Thyroid gland (tissue), 4 donors: ENCODE measurements at regions not wholly inside any gene's neighbourhood (a gene's known extent, or its start where the extent isn't known, plus 50 kb on each side); places are given as distances from the start of the nearest gene placed in this dataset.

Experiments used
- DNase-seq, 2 donors: peaks; one replicate each; pipeline ENCODE4 v3.0.0-alpha.2; 2019
- H3K27ac ChIP-seq, 3 donors: fragments of 200-600 bp; sonication (generic); 1 replicate in 2 of 3; 2 replicates in 1 of 3; pipeline ENCODE4 v1.5.1; 2016 to 2019; ENCODE audit warnings: mild to moderate bottlenecking in 1 of 3, moderate library complexity in 1 of 3
- H3K27me3 ChIP-seq: fragments of 200-600 bp; sonication (generic); one replicate; pipeline ENCODE4 v1.5.1; 2019
- H3K36me3 ChIP-seq, 2 donors: fragments of 200-600 bp; sonication (generic); one replicate each; pipeline ENCODE4 v1.5.1; 2016 to 2019
- H3K4me1 ChIP-seq, 2 donors: fragments of 200-600 bp; sonication (generic); one replicate each; pipeline ENCODE4 v1.5.1; 2017 to 2019
- H3K4me3 ChIP-seq, 3 donors: fragments of 200-600 bp; sonication (generic); replicated peaks in 1 of 3; 1 replicate in 2 of 3; 2 replicates in 1 of 3; pipeline ENCODE4 v1.5.1; 2016; ENCODE audit warnings: mild to moderate bottlenecking in 1 of 3
- H3K9me3 ChIP-seq: fragments of 200-600 bp; sonication (generic); one replicate; pipeline ENCODE4 v1.5.1; 2017
- CTCF ChIP-seq, 6 experiments: fragments of 200-600 bp in 3 of 6; fragments of 450-650 bp in 3 of 6; sonication (generic) in 3 of 6; IDR thresholded peaks; one replicate each; pipeline ENCODE4 v1.5.1; 2016 to 2019; ENCODE audit warnings: antibody characterized with exemption in 6 of 6, mild to moderate bottlenecking in 2 of 6, inconsistent platforms in 1 of 6, moderate library complexity in 1 of 6
- POLR2A ChIP-seq, 2 donors: fragments of 450-650 bp; IDR thresholded peaks; one replicate each; pipeline ENCODE4 v1.6.1; 2017; ENCODE audit warnings: antibody characterized with exemption in 2 of 2, mild to moderate bottlenecking in 2 of 2, moderate library complexity in 1 of 2
- WGBS, 2 donors: methylation state at CpG; one replicate each; pipeline ENCODE4 v1.1.5; 2017; 5-methylcytosine and 5-hydroxymethylcytosine counted together
- intact Hi-C: fragments of 100-400 bp; cut with DNase I; formaldehyde crosslinking; loops from one replicate; pipeline ENCODE4 v1.15.1; 2023

GRCh38 chr11:106353031-106353430 is 275.6 kb downstream of the AASDHPPT start:
- intact Hi-C loops = no loop called here
- Histone ChIP-seq H3K4me3 (no peak overlapping the region), H3K4me1 (no peaks in the 10 kb centered on the region), H3K9me3 (no peaks in the 10 kb centered on the region), H3K36me3 (no peaks in the 10 kb centered on the region), H3K27ac (no peak overlapping the region), H3K27me3 (no peaks in the 10 kb centered on the region)
- DNase-seq = no peak
- no peak for TF ChIP-seq POLR2A (IDR thresholded peaks at IDR 0.05)
- no peak for TF ChIP-seq CTCF (IDR thresholded peaks at IDR 0.05)
- WGBS, 2 donors = 89 to 90% methylated on average over 2 of the region's 2 CpGs

- no peak overlapping the region for H3K4me3 ChIP-seq
- H3K36me3 ChIP-seq = no peaks in the 10 kb centered on the region
- H3K27me3 ChIP-seq = no peaks in the 10 kb centered on the region
- no peaks in the 10 kb centered on the region for H3K4me1 ChIP-seq
- no peak for DNase-seq
- H3K27ac ChIP-seq = no peak overlapping the region
- 53 to 56% methylated on average over 2 of the region's 2 CpGs for WGBS, 2 donors
- intact Hi-C loops = no loop called here
- TF ChIP-seq CTCF (IDR thresholded peaks at IDR 0.05) = no peak
- TF ChIP-seq POLR2A (IDR thresholded peaks at IDR 0.05) = no peak
- H3K9me3 ChIP-seq = no peaks in the 10 kb centered on the region
Observed at GRCh38 chr11:106369224-106369623, 291.8 kb downstream of the AASDHPPT start.

- H3K9me3 ChIP-seq = no peaks in the 10 kb centered on the region
- TF ChIP-seq CTCF (IDR thresholded peaks at IDR 0.05) (no peak), POLR2A (IDR thresholded peaks at IDR 0.05) (no peak)
- H3K36me3 ChIP-seq = no peaks in the 10 kb centered on the region
- H3K4me1 ChIP-seq = no peaks in the 10 kb centered on the region
- no peak for DNase-seq
- H3K27ac ChIP-seq = no peak overlapping the region
- WGBS, 2 donors = 68 to 80% methylated on average over 3 of the region's 3 CpGs
- intact Hi-C loops = no loop called here
- H3K27me3 ChIP-seq = no peaks in the 10 kb centered on the region
- H3K4me3 ChIP-seq = no peak overlapping the region
Observed at GRCh38 chr11:106378513-106379179, 301.2 kb downstream of the AASDHPPT start.

- intact Hi-C loops = no loop called here
- H3K4me1 ChIP-seq = no peaks in the 10 kb centered on the region
- TF ChIP-seq CTCF (IDR thresholded peaks at IDR 0.05) (no peak), POLR2A (IDR thresholded peaks at IDR 0.05) (no peak)
- H3K9me3 ChIP-seq = no peaks in the 10 kb centered on the region
- no peaks in the 10 kb centered on the region for H3K36me3 ChIP-seq
- DNase-seq = no peak
- 59 to 65% methylated on average over 2 of the region's 2 CpGs for WGBS, 2 donors
- H3K27ac ChIP-seq = no peak overlapping the region
- no peak overlapping the region for H3K4me3 ChIP-seq
- no peaks in the 10 kb centered on the region for H3K27me3 ChIP-seq
Observed at GRCh38 chr11:106379265-106379664, 301.8 kb downstream of the AASDHPPT start.

- 40 to 55% methylated on average over 1 of the region's 1 CpG for WGBS, 2 donors
- H3K27ac ChIP-seq = no peak overlapping the region
Observed at GRCh38 chr11:106379712-106380111, 302.2 kb downstream of the AASDHPPT start.

More at GRCh38 chr11:106379712-106380111, 302.2 kb downstream of the AASDHPPT start:
- Histone ChIP-seq H3K36me3 (no peaks in the 10 kb centered on the region), H3K4me3 (no peak overlapping the region), H3K27me3 (no peaks in the 10 kb centered on the region), H3K9me3 (no peaks in the 10 kb centered on the region), H3K4me1 (no peaks in the 10 kb centered on the region)
- intact Hi-C loops = no loop called here
- DNase-seq = no peak
- TF ChIP-seq CTCF (IDR thresholded peaks at IDR 0.05) = no peak
- no peak for TF ChIP-seq POLR2A (IDR thresholded peaks at IDR 0.05)
